GM23338 (cell line): ENCODE measurements at regions not wholly inside any gene's neighbourhood (a gene's known extent, or its start where the extent isn't known, plus 50 kb on each side); places are given as distances from the start of the nearest gene placed in this dataset.

ENCODE experiments used
- ATAC-seq: fragments of 200-7000 bp; cut with Tn5 transposase; 3 replicates; pipeline ENCODE4 v1.9.1; 2020
- DNase-seq: peaks from one replicate; pipeline ENCODE4 v3.0.0-alpha.2; 2015; ENCODE audit warnings: low spot score
- H2AFZ ChIP-seq: fragments of 200-600 bp; sonication (generic); 2 replicates; pipeline ENCODE4 v1.8.0; 2016; ENCODE audit warnings: antibody characterized with exemption, mild to moderate bottlenecking, moderate library complexity
- H3F3A ChIP-seq: fragments of 200-600 bp; sonication (generic); replicated peaks from 2 replicates; pipeline ENCODE4 v1.8.0; 2017; ENCODE audit warnings: antibody characterized with exemption, mixed run types, low read depth
- H3K27ac ChIP-seq: fragments of 200-600 bp; sonication (generic); 2 replicates; pipeline ENCODE4 v1.6.1; 2016; ENCODE audit warnings: low read depth
- H3K27me3 ChIP-seq: fragments of 200-600 bp; sonication (generic); 2 replicates; pipeline ENCODE4 v1.8.0; 2016; ENCODE audit warnings: mild to moderate bottlenecking, mixed run types, moderate library complexity; ENCODE audit not compliant: insufficient read depth
- H3K36me3 ChIP-seq: fragments of 200-600 bp; sonication (generic); 2 replicates; pipeline ENCODE4 v1.8.0; 2016; ENCODE audit warnings: mild to moderate bottlenecking; ENCODE audit not compliant: insufficient read depth
- H3K4me1 ChIP-seq: fragments of 200-600 bp; sonication (generic); 2 replicates; pipeline ENCODE4 v1.8.0; 2016; ENCODE audit warnings: mild to moderate bottlenecking, moderate library complexity; ENCODE audit not compliant: insufficient read depth
- H3K4me2 ChIP-seq: fragments of 200-600 bp; sonication (generic); 2 replicates; pipeline ENCODE4 v1.7.1; 2017; ENCODE audit warnings: mixed run types
- H3K4me3 ChIP-seq: fragments of 200-600 bp; sonication (generic); 2 replicates; pipeline ENCODE4 v1.6.1; 2016; ENCODE audit warnings: mixed run types
- H3K79me2 ChIP-seq: fragments of 200-600 bp; sonication (generic); replicated peaks from 2 replicates; pipeline ENCODE4 v1.8.0; 2017; ENCODE audit warnings: mild to moderate bottlenecking; ENCODE audit not compliant: insufficient read depth
- H3K9me2 ChIP-seq: fragments of 200-600 bp; sonication (generic); 2 replicates; pipeline ENCODE4 v1.8.0; 2017; ENCODE audit not compliant: insufficient read depth
- H4K20me1 ChIP-seq: fragments of 200-600 bp; sonication (generic); replicated peaks from 2 replicates; pipeline ENCODE4 v1.8.0; 2017; ENCODE audit warnings: mild to moderate bottlenecking; ENCODE audit not compliant: insufficient read depth
- H3K27ac Mint-ChIP-seq: 2 replicates; pipeline ENCODE4 v1.8.0; 2020; ENCODE audit warnings: inconsistent platforms, mild to moderate bottlenecking, moderate library complexity, mixed read lengths
- H3K27me3 Mint-ChIP-seq: 3 replicates; pipeline ENCODE4 v1.8.0; 2022; ENCODE audit warnings: low read depth, mild to moderate bottlenecking, moderate library complexity, mixed read lengths, inconsistent platforms; ENCODE audit not compliant: insufficient read depth, poor library complexity
- H3K36me3 Mint-ChIP-seq: 3 replicates; pipeline ENCODE4 v1.8.0; 2021; ENCODE audit warnings: low read depth, mild to moderate bottlenecking, inconsistent platforms, moderate library complexity, mixed read lengths
- H3K4me1 Mint-ChIP-seq: 3 replicates; pipeline ENCODE4 v1.8.0; 2020; ENCODE audit warnings: mild to moderate bottlenecking, inconsistent platforms, mixed read lengths
- H3K4me3 Mint-ChIP-seq: 3 replicates; pipeline ENCODE4 v1.8.0; 2021; ENCODE audit warnings: moderate library complexity, mild to moderate bottlenecking, inconsistent platforms, mixed read lengths
- H3K9me3 Mint-ChIP-seq: 3 replicates; pipeline ENCODE4 v1.8.0; 2020; ENCODE audit warnings: moderate library complexity, mild to moderate bottlenecking, inconsistent platforms, mixed read lengths
- CREB1 ChIP-seq: fragments of 250-450 bp; sonication (Bioruptor Pico); IDR thresholded peaks from 2 replicates; pipeline ENCODE4 v1.5.0; 2020; ENCODE audit warnings: low read depth, mild to moderate bottlenecking, moderate library complexity
- EZH2 ChIP-seq: fragments of 200-600 bp; sonication (generic); IDR thresholded peaks from one replicate; pipeline ENCODE4 v1.8.0; 2017; ENCODE audit warnings: antibody characterized with exemption, mild to moderate bottlenecking, low read depth; ENCODE audit not compliant: unreplicated experiment
- EZH2phosphoT487 ChIP-seq: fragments of 200-600 bp; sonication (generic); IDR thresholded peaks from one replicate; pipeline ENCODE4 v1.8.1; 2018; ENCODE audit warnings: antibody characterized with exemption; ENCODE audit not compliant: unreplicated experiment
- JUNB ChIP-seq: IDR thresholded peaks from one replicate; pipeline ENCODE4 v1.6.1; 2016; ENCODE audit warnings: antibody characterized with exemption; ENCODE audit not compliant: unreplicated experiment
- NANOG ChIP-seq: IDR thresholded peaks from 2 replicates; pipeline ENCODE4 v1.6.1; 2016; ENCODE audit warnings: antibody characterized with exemption, borderline replicate concordance
- POLR2AphosphoS5 ChIP-seq: IDR thresholded peaks from 2 replicates; pipeline ENCODE4 v1.6.1; 2016; ENCODE audit warnings: antibody characterized with exemption, low read depth
- STAT1 ChIP-seq: IDR thresholded peaks from one replicate; pipeline ENCODE4 v1.6.1; 2016; ENCODE audit warnings: antibody characterized with exemption; ENCODE audit not compliant: unreplicated experiment
- ZNF331 ChIP-seq: fragments of 250-450 bp; sonication (Bioruptor Pico); IDR thresholded peaks from 2 replicates; pipeline ENCODE4 v1.5.0; 2020; ENCODE audit warnings: low read depth, mild to moderate bottlenecking, moderate library complexity
- ZNF462 ChIP-seq: fragments of 250-450 bp; sonication (Bioruptor Pico); IDR thresholded peaks from 2 replicates; pipeline ENCODE4 v1.5.0; 2020; ENCODE audit warnings: mild to moderate bottlenecking, moderate library complexity

DNA sequence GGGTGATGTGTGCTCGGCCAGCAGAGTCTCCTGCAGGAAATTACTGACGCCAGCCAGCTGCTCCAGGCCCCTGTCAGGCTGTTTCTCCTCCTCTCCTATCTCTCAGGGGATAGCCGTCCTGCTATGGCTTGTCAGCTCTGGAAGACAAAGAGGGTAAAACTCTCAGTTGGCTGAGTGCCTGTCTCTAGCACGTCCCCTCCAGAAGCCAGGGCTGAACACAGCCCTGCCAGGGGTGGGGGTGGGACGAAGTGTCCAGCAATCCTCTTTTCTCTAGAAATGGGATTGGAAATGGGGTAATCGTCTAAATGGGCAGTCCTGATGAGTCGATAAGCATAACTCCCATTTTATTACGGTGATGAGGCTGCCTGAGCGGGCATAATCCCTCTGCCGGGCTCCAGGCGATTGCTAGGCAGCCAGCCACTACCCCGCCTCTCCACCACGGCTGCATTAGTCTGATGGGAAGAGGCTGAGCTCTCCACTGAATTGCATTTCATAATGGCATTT is 89.1 kb upstream of the GNAO1 start (continued):
- TF ChIP-seq ZNF462 (CRISPR knock-in tag) (no peak), CREB1 (CRISPR knock-in tag) (no peak), ZNF331 (no peak), STAT1 (no peak), POLR2AphosphoS5 (no peak), JUNB (no peak), NANOG (no peak)

DNA sequence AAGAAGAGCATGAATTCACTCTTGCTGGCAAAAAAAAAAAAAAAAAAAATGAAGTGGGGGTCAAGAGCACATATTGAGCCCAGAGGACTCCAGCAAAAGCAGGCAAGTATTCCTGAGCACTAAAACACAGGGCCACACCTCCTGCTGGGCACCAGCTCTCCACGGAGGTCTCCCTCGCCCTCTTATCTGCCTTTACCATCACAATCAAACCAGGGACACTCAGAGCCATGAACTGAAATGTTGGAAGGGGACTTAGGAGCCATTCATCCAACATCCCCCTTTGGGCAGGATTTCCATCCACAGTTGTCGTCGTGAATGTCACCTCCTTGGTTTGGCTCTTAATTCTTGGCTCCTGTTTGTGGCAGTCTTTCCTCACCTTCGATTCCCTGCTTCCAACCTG is 89.8 kb upstream of the GNAO1 start:
- Histone ChIP-seq H3K36me3 (no peaks in the 10 kb centered on the region), H2AFZ (peak overlapping the region; percentile 90), H3K4me3 (no peak overlapping the region), H4K20me1 (no peaks in the 10 kb centered on the region), H3K4me1 (peaks cover 10% of the 10 kb centered on the region), H3K4me2 (no peak overlapping the region; the same call in 1 of the 2 replicates), H3F3A (no peaks in the 10 kb centered on the region), H3K27ac (no peak overlapping the region), H3K9me2 (peaks cover 13% of the 10 kb centered on the region; the same call in 1 of the 2 replicates), H3K79me2 (no peaks in the 10 kb centered on the region), H3K27me3 (no peaks in the 10 kb centered on the region)
- ATAC-seq: peak; percentile 25; the same call in 2 of the 3 replicates
- DNase-seq: no peak
- Mint-ChIP-seq H3K36me3 (no peaks in the 10 kb centered on the region), H3K9me3 (no peaks in the 10 kb centered on the region), H3K4me1 (peaks cover 15% of the 10 kb centered on the region), H3K27me3 (peaks cover 5% of the 10 kb centered on the region), H3K4me3 (no peak overlapping the region), H3K27ac (no peak overlapping the region; the same call in 1 of the 2 replicates)
- no peak for TF ChIP-seq CREB1 (CRISPR knock-in tag)
- TF ChIP-seq EZH2: no peak
- no peak for TF ChIP-seq POLR2AphosphoS5
- TF ChIP-seq ZNF462 (CRISPR knock-in tag): no peak
- no peak for TF ChIP-seq EZH2phosphoT487
- TF ChIP-seq STAT1: no peak
- no peak for TF ChIP-seq JUNB
